ENCODE measurements at regions not wholly inside any gene's neighbourhood (a gene's known extent, or its start where the extent isn't known, plus 50 kb on each side); places are given as distances from the start of the nearest gene placed in this dataset.

GRCh38 chr10:46233181-46233580 lies 53.6 kb upstream of the ANTXRL start:
- Histone ChIP-seq H3F3A (ENCODE audit: insufficient read depth, low read length) (no peaks in the 10 kb centered on the region), H3K4me2 (ENCODE audit: low read length) (no peak overlapping the region), H3K9me2 (ENCODE audit: low read depth, low read length) (no peaks in the 10 kb centered on the region), H3K36me3 (ENCODE audit: insufficient read depth, low read length) (no peaks in the 10 kb centered on the region; the same call in none of the 2 replicates), H4K20me1 (ENCODE audit: insufficient read depth, low read length) (no peaks in the 10 kb centered on the region), H3K4me3 (ENCODE audit: low read depth, low read length, poor library complexity, severe bottlenecking) (no peak overlapping the region), H2AFZ (ENCODE audit: low read length) (no peak overlapping the region), H3K79me2 (ENCODE audit: insufficient read depth, low read length) (no peaks in the 10 kb centered on the region), H3K27me3 (ENCODE audit: insufficient read depth, low read length) (no peaks in the 10 kb centered on the region), H3K9ac (ENCODE audit: low read length) (no peak overlapping the region), H3K27ac (ENCODE audit: low read depth, low read length, poor library complexity, severe bottlenecking) (no peak overlapping the region), H3K4me1 (ENCODE audit: insufficient read depth, low read length, severe bottlenecking) (no peaks in the 10 kb centered on the region), H3K9me3 (ENCODE audit: low read length) (0 out of 2 replicates have a peak, but pooled peaks cover 4% of the 10 kb centered on the region)
- no peak for TF ChIP-seq CTCF (IDR thresholded peaks at IDR 0.05; ENCODE audit: low read length)
- no peak for TF ChIP-seq EZH2 (IDR thresholded peaks at IDR 0.05; ENCODE audit: borderline replicate concordance, low read length)

- Histone ChIP-seq H4K20me1 (ENCODE audit: insufficient read depth, low read length) (no peaks in the 10 kb centered on the region), H3K9me2 (ENCODE audit: low read depth, low read length) (no peaks in the 10 kb centered on the region), H3K4me1 (ENCODE audit: insufficient read depth, low read length, severe bottlenecking) (no peaks in the 10 kb centered on the region)
Observed at GRCh38 chr10:46234026-46234425, 52.8 kb upstream of the ANTXRL start.

GRCh38 chr10:46234431-46235060 lies 52.3 kb upstream of the ANTXRL start:
- Histone ChIP-seq H3K4me3 (ENCODE audit: low read depth, low read length, poor library complexity, severe bottlenecking) (no peak overlapping the region), H3K36me3 (ENCODE audit: insufficient read depth, low read length) (no peaks in the 10 kb centered on the region; the same call in none of the 2 replicates), H4K20me1 (ENCODE audit: insufficient read depth, low read length) (no peaks in the 10 kb centered on the region), H3K79me2 (ENCODE audit: insufficient read depth, low read length) (no peaks in the 10 kb centered on the region), H3K4me2 (ENCODE audit: low read length) (no peak overlapping the region), H3K4me1 (ENCODE audit: insufficient read depth, low read length, severe bottlenecking) (no peaks in the 10 kb centered on the region), H3K9ac (ENCODE audit: low read length) (no peak overlapping the region), H3K27ac (ENCODE audit: low read depth, low read length, poor library complexity, severe bottlenecking) (no peak overlapping the region), H2AFZ (ENCODE audit: low read length) (no peak overlapping the region), H3K27me3 (ENCODE audit: insufficient read depth, low read length) (no peaks in the 10 kb centered on the region), H3K9me2 (ENCODE audit: low read depth, low read length) (no peaks in the 10 kb centered on the region), H3F3A (ENCODE audit: insufficient read depth, low read length) (no peaks in the 10 kb centered on the region), H3K9me3 (ENCODE audit: low read length) (0 out of 2 replicates have a peak, but pooled peaks cover 4% of the 10 kb centered on the region)
- TF ChIP-seq CTCF (IDR thresholded peaks at IDR 0.05; ENCODE audit: low read length) (no peak), EZH2 (IDR thresholded peaks at IDR 0.05; ENCODE audit: borderline replicate concordance, low read length) (no peak)

More at GRCh38 chr10:46234026-46234425, 52.8 kb upstream of the ANTXRL start:
- no peaks in the 10 kb centered on the region for H3F3A ChIP-seq (ENCODE audit: insufficient read depth, low read length)
- no peaks in the 10 kb centered on the region; the same call in none of the 2 replicates for H3K36me3 ChIP-seq (ENCODE audit: insufficient read depth, low read length)
- no peak overlapping the region for H3K27ac ChIP-seq (ENCODE audit: low read depth, low read length, poor library complexity, severe bottlenecking)
- no peak overlapping the region for H3K4me2 ChIP-seq (ENCODE audit: low read length)
- no peak overlapping the region for H3K9ac ChIP-seq (ENCODE audit: low read length)
- H3K9me3 ChIP-seq (ENCODE audit: low read length): 0 out of 2 replicates have a peak, but pooled peaks cover 4% of the 10 kb centered on the region
- H3K79me2 ChIP-seq (ENCODE audit: insufficient read depth, low read length): no peaks in the 10 kb centered on the region
- no peak overlapping the region for H2AFZ ChIP-seq (ENCODE audit: low read length)
- no peak overlapping the region for H3K4me3 ChIP-seq (ENCODE audit: low read depth, low read length, poor library complexity, severe bottlenecking)
- no peak for TF ChIP-seq CTCF (IDR thresholded peaks at IDR 0.05; ENCODE audit: low read length)
- no peak for TF ChIP-seq EZH2 (IDR thresholded peaks at IDR 0.05; ENCODE audit: borderline replicate concordance, low read length)
- H3K27me3 ChIP-seq (ENCODE audit: insufficient read depth, low read length): no peaks in the 10 kb centered on the region
